Inflammatory macrophage treated with lipopolysaccharide for 1 hour (primary cell): ENCODE measurements at regions not wholly inside any gene's neighbourhood (a gene's known extent, or its start where the extent isn't known, plus 50 kb on each side); places are given as distances from the start of the nearest gene placed in this dataset.
"Not testable (repeated sequence)": the region's sequence is repeated elsewhere in the genome, so short reads cannot be mapped to it uniquely, and the experiment has no call there.

Experiments
- DNase-seq, 2 donors: peaks; one replicate each; pipeline ENCODE4 v3.0.0-alpha.2; 2020 to 2022

- DNase-seq: no peak
These were observed 674.6 kb upstream of the NR3C2 start for GRCh38 chr4:149116806-149117205.

DNA sequence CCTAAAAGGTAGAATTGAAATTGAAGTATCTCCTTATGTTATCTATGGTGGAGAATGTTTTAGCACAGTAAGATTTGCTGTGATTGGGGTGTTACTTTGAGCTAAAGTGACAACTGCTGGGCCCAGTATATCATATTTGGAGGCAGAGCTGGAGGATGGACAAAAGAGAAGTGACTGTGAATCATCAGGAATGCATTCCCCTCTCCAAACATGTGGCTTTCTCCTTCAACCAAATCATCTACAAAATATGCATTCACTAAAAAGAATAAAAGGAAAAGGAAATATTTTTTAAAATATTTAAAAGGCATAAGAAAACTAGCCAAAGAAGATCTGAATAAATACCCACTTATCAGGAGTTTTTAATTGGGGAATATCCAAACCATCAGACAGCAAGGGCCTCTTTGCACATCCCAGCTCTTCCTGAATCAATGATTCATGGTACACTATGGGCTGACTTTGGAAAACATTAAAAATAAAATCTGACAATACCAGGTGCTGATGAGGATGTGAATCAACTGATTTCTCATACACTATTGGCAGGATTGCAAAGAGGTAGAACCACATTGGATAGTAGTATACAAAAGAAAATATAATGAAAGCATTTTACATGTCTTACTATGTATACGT, 671.7 kb upstream of the NR3C2 start:
- DNase-seq: no peak

- DNase-seq: no peak
These were observed 669.9 kb upstream of the NR3C2 start for GRCh38 chr4:149112109-149112508.

- DNase-seq: no peak
These were observed 668.3 kb upstream of the NR3C2 start for GRCh38 chr4:149110481-149110880.

DNA sequence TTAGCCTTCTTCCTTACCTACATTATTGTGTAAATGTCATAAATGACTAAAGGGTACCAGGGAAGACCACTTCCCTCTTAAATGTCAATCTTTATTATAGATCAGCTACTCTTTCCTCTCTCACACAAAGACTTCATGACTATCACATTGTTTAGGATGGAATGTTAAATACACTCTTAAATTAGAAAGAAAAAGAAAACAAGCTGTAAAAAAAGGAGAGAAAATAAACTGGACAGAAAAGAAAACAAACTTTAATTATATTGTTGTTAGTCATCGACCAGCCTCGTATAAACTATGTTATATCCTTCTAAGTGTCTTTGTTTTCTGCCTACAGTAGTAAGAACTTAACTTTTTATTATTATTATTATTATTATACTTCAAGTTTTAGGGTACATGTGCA, 666.4 kb upstream of the NR3C2 start:
- no peak for DNase-seq

- no peak for DNase-seq
These were observed 660.6 kb upstream of the NR3C2 start for GRCh38 chr4:149102765-149103164.

- no peak for DNase-seq
These were observed 659.4 kb upstream of the NR3C2 start for GRCh38 chr4:149101649-149102048.

DNA sequence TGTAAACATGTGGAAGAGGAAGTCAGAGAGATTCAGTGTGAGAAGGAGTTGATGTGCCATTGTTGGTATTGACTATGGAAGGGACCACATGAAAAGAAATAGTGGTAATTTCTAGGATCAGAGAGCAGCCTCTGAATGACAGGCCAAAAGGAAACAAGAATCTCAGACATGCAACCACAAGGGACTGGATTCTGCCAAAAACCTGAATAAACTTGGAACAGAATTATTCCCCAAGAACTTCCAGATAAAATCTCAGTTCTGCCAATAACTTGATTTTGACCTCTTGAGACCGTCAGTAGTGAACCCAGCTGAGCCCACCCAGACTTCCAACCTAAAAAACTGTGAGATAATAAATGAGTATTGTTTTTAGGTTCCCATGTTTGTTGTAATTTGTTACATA, 653.6 kb upstream of the NR3C2 start:
- DNase-seq: no peak

GRCh38 chr4:149095001-149095400, 652.8 kb upstream of the NR3C2 start:
- no peak for DNase-seq

DNA sequence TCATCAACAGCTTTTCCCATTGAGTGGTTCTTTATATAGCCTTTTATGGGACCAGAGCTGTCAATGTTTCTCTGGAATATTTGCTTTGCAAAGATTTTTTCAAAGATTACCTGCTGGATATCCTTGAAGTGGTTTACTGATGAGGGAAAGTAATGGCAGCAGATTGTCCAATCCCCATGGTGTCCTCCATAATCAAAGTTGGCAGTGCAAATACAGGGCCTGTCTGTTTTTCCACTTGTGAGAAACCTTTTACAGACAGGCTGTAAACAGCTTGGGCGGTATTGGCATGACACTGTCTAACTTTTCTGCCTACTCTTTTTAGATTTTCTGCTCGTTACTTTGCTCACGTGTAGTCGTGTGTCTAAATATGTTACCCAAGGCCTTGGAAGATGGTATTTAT, 641.9 kb upstream of the NR3C2 start:
- no peak for DNase-seq

GRCh38 chr4:149077181-149077580, 635.0 kb upstream of the NR3C2 start:
- no peak for DNase-seq

DNA sequence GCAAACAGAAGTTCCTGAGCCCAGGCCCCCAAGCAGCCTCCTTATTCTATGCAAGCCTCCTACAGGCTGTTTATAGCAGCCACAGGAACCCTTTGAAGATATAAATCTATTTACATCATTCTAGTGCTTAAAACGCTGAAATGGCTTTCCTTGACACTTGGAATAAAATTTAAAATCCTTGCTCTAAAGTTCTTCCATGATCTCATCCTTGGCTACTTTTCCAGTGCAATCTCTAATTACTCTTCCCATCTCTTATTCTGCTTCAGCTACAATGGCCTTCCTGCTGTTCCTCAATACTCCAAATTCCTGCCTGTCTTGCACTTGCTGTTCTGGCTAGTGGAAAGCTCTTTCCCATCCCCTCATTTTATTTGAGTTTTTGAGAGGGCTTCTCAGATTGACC, 634.2 kb upstream of the NR3C2 start:
- DNase-seq: no peak

GRCh38 chr4:149072384-149072783, 630.2 kb upstream of the NR3C2 start:
- DNase-seq: no peak

DNA sequence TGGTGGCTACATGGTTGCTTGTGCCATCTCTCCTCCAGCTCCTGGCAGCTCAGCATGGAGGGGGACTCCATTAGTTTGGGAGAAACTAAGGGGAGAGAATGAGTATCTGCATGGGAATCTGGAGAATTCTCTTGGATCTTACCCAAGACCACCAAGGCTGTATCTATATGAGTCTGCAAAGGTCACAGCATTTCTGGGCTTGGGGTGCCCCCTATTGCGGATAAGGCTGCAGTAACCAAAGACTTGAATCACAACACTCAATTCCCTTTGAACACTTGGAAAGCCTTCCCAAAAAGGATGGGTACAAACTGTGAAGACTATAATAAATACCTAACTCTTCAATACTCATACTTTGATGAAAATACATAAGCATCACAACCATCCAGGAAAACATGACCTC, 623.5 kb upstream of the NR3C2 start:
- no peak for DNase-seq

DNA sequence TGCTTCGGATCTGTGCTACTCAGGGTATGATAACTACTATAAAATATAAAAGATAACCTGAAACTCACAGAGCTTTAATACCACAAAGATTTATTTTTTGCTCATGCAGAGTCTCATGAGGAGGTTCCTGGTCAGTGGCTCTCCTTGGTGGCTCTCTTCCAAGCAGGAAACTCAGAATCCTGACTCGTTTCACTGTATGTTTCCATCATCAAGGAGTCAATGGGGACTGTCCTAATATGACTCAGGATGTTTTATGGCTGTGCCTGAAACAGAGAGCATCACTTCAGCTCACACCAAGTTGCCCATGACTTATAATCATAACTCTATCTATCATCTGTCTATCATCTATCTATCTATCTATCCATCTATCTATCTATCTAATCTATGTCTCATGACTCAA, 620.8 kb upstream of the NR3C2 start:
- no peak for DNase-seq

DNA sequence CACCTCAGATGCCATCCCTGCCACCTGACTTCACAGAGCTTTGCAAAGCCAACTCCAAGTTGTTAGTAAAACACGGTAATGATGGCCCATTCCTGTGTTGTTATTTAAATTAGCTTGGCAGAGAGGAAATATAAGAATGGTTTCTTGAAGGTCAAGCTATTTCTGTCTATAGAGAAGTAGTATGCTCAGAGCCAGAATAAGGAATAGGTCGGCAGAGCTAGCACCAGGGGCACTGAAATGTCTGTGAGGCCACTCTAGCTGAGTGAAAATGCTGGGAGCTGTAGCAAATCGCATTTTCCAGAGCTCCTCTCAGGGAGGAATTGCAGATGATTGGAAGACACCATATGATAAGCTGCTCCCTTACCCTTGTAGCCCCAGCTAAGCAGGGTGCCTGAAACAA, 615.4 kb upstream of the NR3C2 start:
- DNase-seq: no peak

- DNase-seq: no peak
These were observed 614.4 kb upstream of the NR3C2 start for GRCh38 chr4:149056615-149057014.

DNA sequence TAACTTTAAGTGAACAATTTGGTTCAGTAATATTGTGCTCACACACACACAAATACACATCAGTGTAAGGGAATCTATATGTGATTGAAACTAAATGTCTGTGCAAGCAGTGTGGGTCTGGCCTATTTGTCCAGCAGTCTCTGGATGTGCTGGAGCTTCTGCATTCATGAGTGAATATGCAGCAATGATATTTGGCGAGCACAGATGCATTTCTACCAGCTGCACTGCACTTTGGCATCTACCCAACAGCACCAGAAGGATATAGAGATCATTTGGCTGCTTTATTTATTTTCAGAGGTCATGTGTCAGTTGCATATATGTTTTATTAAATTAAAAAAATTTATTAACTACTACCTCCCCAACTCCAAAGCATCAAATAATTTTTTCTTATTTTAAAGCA, 613.4 kb upstream of the NR3C2 start:
- DNase-seq: no peak

GRCh38 chr4:149050840-149051239, 608.6 kb upstream of the NR3C2 start:
- no peak for DNase-seq

GRCh38 chr4:149048451-149049143, 606.4 kb upstream of the NR3C2 start:
- DNase-seq: no peak

GRCh38 chr4:149047368-149047767, 605.2 kb upstream of the NR3C2 start:
- DNase-seq: no peak

GRCh38 chr4:149045731-149046130, 603.5 kb upstream of the NR3C2 start:
- no peak for DNase-seq

- DNase-seq: not testable (repeated sequence)
These were observed 597.6 kb upstream of the NR3C2 start for GRCh38 chr4:149039786-149040185.

GRCh38 chr4:149031399-149031798, 589.2 kb upstream of the NR3C2 start:
- no peak for DNase-seq

DNA sequence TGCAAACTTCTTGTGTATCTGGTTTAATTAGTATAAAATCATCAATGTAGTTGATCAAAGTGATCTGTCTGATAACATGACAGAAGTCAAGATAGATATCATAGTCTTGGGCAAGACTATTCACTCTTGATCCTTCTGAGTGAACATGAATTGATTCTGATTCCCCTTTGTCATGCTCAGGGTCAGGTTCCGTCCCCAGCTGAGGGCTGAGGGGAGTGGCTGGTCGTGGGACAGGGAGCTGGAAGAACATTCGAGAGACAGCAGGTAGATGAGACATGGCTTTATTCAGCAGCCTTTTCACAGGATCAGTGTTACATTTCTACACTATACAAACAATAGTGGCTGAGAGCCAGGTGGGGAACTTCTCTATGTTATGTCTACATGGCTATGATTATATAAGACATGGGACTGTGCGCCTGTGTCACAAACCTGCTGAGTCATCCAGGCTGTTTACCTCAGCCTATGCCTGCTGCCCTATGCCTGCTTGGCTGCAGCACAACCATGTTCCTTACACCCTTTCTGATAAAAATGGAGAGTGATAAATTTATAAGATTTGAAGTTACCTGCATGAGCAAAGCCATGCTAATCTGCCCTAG, 586.9 kb upstream of the NR3C2 start:
- no peak for DNase-seq
